ENCODE measurements at regions not wholly inside any gene's neighbourhood (a gene's known extent, or its start where the extent isn't known, plus 50 kb on each side); places are given as distances from the start of the nearest gene placed in this dataset.

- H3K4me1 Mint-ChIP-seq = no peaks in the 10 kb centered on the region
- ATAC-seq (replicated peaks; ENCODE audit: extremely low read depth, poor library complexity, severe bottlenecking) = no peak
Observed at GRCh38 chr5:116750631-116751580, 176.3 kb upstream of the SEMA6A start.

GRCh38 chr5:116747881-116748280, 173.3 kb upstream of the SEMA6A start:
- DNase-seq (ENCODE audit: low spot score in 2 of 2) (no peak), ATAC-seq (replicated peaks; ENCODE audit: extremely low read depth, poor library complexity, severe bottlenecking) (no peak)
- no peaks in the 10 kb centered on the region for H3K9me3 Mint-ChIP-seq

More at GRCh38 chr5:116750631-116751580, 176.3 kb upstream of the SEMA6A start:
- Mint-ChIP-seq H3K9me3 (no peaks in the 10 kb centered on the region), H3K4me3 (no peak overlapping the region), H3K36me3 (ENCODE audit: insufficient read depth) (no peaks in the 10 kb centered on the region), H3K27me3 (no peaks in the 10 kb centered on the region), H3K27ac (ENCODE audit: low read depth) (no peak overlapping the region)
- no peak for DNase-seq (ENCODE audit: low spot score in 2 of 2)

GRCh38 chr5:116746668-116747067, 172.0 kb upstream of the SEMA6A start:
- Mint-ChIP-seq H3K36me3 (ENCODE audit: insufficient read depth) (no peaks in the 10 kb centered on the region), H3K4me3 (no peak overlapping the region), H3K27me3 (no peaks in the 10 kb centered on the region), H3K9me3 (no peaks in the 10 kb centered on the region), H3K27ac (ENCODE audit: low read depth) (no peak overlapping the region), H3K4me1 (no peaks in the 10 kb centered on the region)
- DNase-seq (ENCODE audit: low spot score in 2 of 2) (no peak), ATAC-seq (replicated peaks; ENCODE audit: extremely low read depth, poor library complexity, severe bottlenecking) (no peak)

More at GRCh38 chr5:116747881-116748280, 173.3 kb upstream of the SEMA6A start:
- H3K36me3 Mint-ChIP-seq (ENCODE audit: insufficient read depth) = no peaks in the 10 kb centered on the region
- H3K4me3 Mint-ChIP-seq = no peak overlapping the region
- H3K4me1 Mint-ChIP-seq = no peaks in the 10 kb centered on the region
- no peaks in the 10 kb centered on the region for H3K27me3 Mint-ChIP-seq
- no peak overlapping the region for H3K27ac Mint-ChIP-seq (ENCODE audit: low read depth)

GRCh38 chr5:116740771-116741170, 166.1 kb upstream of the SEMA6A start:
- Mint-ChIP-seq H3K4me1 (no peaks in the 10 kb centered on the region), H3K36me3 (ENCODE audit: insufficient read depth) (no peaks in the 10 kb centered on the region), H3K27ac (ENCODE audit: low read depth) (no peak overlapping the region), H3K9me3 (no peaks in the 10 kb centered on the region), H3K4me3 (no peak overlapping the region), H3K27me3 (peaks cover 9% of the 10 kb centered on the region)
- DNase-seq (ENCODE audit: low spot score in 2 of 2) (no peak), ATAC-seq (replicated peaks; ENCODE audit: extremely low read depth, poor library complexity, severe bottlenecking) (no peak)

- Mint-ChIP-seq H3K4me3 (no peak overlapping the region), H3K36me3 (ENCODE audit: insufficient read depth) (no peaks in the 10 kb centered on the region)
- ATAC-seq (replicated peaks; ENCODE audit: extremely low read depth, poor library complexity, severe bottlenecking) = no peak
Observed at GRCh38 chr5:116739571-116739970, 164.9 kb upstream of the SEMA6A start.

GRCh38 chr5:116738615-116739261, 164.1 kb upstream of the SEMA6A start:
- no peak overlapping the region for H3K4me3 Mint-ChIP-seq
- H3K4me1 Mint-ChIP-seq = no peaks in the 10 kb centered on the region
- no peaks in the 10 kb centered on the region for H3K9me3 Mint-ChIP-seq
- no peak overlapping the region for H3K27ac Mint-ChIP-seq (ENCODE audit: low read depth)
- DNase-seq (ENCODE audit: low spot score in 2 of 2) (no peak), ATAC-seq (replicated peaks; ENCODE audit: extremely low read depth, poor library complexity, severe bottlenecking) (no peak)
- peaks cover 9% of the 10 kb centered on the region for H3K27me3 Mint-ChIP-seq
- no peaks in the 10 kb centered on the region for H3K36me3 Mint-ChIP-seq (ENCODE audit: insufficient read depth)

More at GRCh38 chr5:116739571-116739970, 164.9 kb upstream of the SEMA6A start:
- no peak for DNase-seq (ENCODE audit: low spot score in 2 of 2)
- no peak overlapping the region for H3K27ac Mint-ChIP-seq (ENCODE audit: low read depth)
- no peaks in the 10 kb centered on the region for H3K9me3 Mint-ChIP-seq
- H3K27me3 Mint-ChIP-seq = peaks cover 9% of the 10 kb centered on the region
- H3K4me1 Mint-ChIP-seq = no peaks in the 10 kb centered on the region

GRCh38 chr5:116738239-116738614, 163.6 kb upstream of the SEMA6A start:
- H3K4me3 Mint-ChIP-seq = no peak overlapping the region
- no peak for ATAC-seq (replicated peaks; ENCODE audit: extremely low read depth, poor library complexity, severe bottlenecking)
- no peaks in the 10 kb centered on the region for H3K36me3 Mint-ChIP-seq (ENCODE audit: insufficient read depth)
- peaks cover 9% of the 10 kb centered on the region for H3K27me3 Mint-ChIP-seq
- no peaks in the 10 kb centered on the region for H3K9me3 Mint-ChIP-seq
- DNase-seq (ENCODE audit: low spot score in 2 of 2) = no peak
- H3K27ac Mint-ChIP-seq (ENCODE audit: low read depth) = no peak overlapping the region
- no peaks in the 10 kb centered on the region for H3K4me1 Mint-ChIP-seq

- no peak for DNase-seq (ENCODE audit: low spot score in 2 of 2)
- no peaks in the 10 kb centered on the region for H3K4me1 Mint-ChIP-seq
- peaks cover 9% of the 10 kb centered on the region for H3K27me3 Mint-ChIP-seq
- H3K4me3 Mint-ChIP-seq = no peak overlapping the region
- no peak for ATAC-seq (replicated peaks; ENCODE audit: extremely low read depth, poor library complexity, severe bottlenecking)
- no peak overlapping the region for H3K27ac Mint-ChIP-seq (ENCODE audit: low read depth)
- H3K9me3 Mint-ChIP-seq = no peaks in the 10 kb centered on the region
- H3K36me3 Mint-ChIP-seq (ENCODE audit: insufficient read depth) = no peaks in the 10 kb centered on the region
Observed at GRCh38 chr5:116736671-116737070, 162.0 kb upstream of the SEMA6A start.

GRCh38 chr5:116733991-116734975, 159.7 kb upstream of the SEMA6A start:
- ATAC-seq (replicated peaks; ENCODE audit: extremely low read depth, poor library complexity, severe bottlenecking) = no peak
- H3K36me3 Mint-ChIP-seq (ENCODE audit: insufficient read depth) = no peaks in the 10 kb centered on the region
- no peak overlapping the region for H3K27ac Mint-ChIP-seq (ENCODE audit: low read depth)
- peaks cover 3% of the 10 kb centered on the region for H3K27me3 Mint-ChIP-seq
- H3K4me1 Mint-ChIP-seq = no peaks in the 10 kb centered on the region
- no peak overlapping the region for H3K4me3 Mint-ChIP-seq
- DNase-seq (ENCODE audit: low spot score in 2 of 2) = no peak
- no peaks in the 10 kb centered on the region for H3K9me3 Mint-ChIP-seq

GRCh38 chr5:116732591-116732990, 158.0 kb upstream of the SEMA6A start:
- Mint-ChIP-seq H3K4me3 (no peak overlapping the region), H3K36me3 (ENCODE audit: insufficient read depth) (no peaks in the 10 kb centered on the region), H3K4me1 (no peaks in the 10 kb centered on the region), H3K27me3 (no peaks in the 10 kb centered on the region), H3K27ac (ENCODE audit: low read depth) (no peak overlapping the region), H3K9me3 (no peaks in the 10 kb centered on the region)
- ATAC-seq (replicated peaks; ENCODE audit: extremely low read depth, poor library complexity, severe bottlenecking) (no peak), DNase-seq (ENCODE audit: low spot score in 2 of 2) (no peak)

- Mint-ChIP-seq H3K4me1 (no peaks in the 10 kb centered on the region), H3K27me3 (no peaks in the 10 kb centered on the region), H3K36me3 (ENCODE audit: insufficient read depth) (no peaks in the 10 kb centered on the region), H3K4me3 (no peak overlapping the region), H3K27ac (ENCODE audit: low read depth) (no peak overlapping the region), H3K9me3 (no peaks in the 10 kb centered on the region)
- no peak for DNase-seq (ENCODE audit: low spot score in 2 of 2)
- no peak for ATAC-seq (replicated peaks; ENCODE audit: extremely low read depth, poor library complexity, severe bottlenecking)
Observed at GRCh38 chr5:116731432-116731831, 156.8 kb upstream of the SEMA6A start.

- Mint-ChIP-seq H3K27ac (ENCODE audit: low read depth) (no peak overlapping the region), H3K4me3 (no peak overlapping the region), H3K27me3 (no peaks in the 10 kb centered on the region), H3K4me1 (no peaks in the 10 kb centered on the region), H3K36me3 (ENCODE audit: insufficient read depth) (no peaks in the 10 kb centered on the region), H3K9me3 (no peaks in the 10 kb centered on the region)
- ATAC-seq (replicated peaks; ENCODE audit: extremely low read depth, poor library complexity, severe bottlenecking) = no peak
- DNase-seq (ENCODE audit: low spot score in 2 of 2) = no peak
Observed at GRCh38 chr5:116730706-116731105, 156.1 kb upstream of the SEMA6A start.
